ENCODE measurements at regions not wholly inside any gene's neighbourhood (a gene's known extent, or its start where the extent isn't known, plus 50 kb on each side); places are given as distances from the start of the nearest gene placed in this dataset.

GRCh38 chr6:62516291-62517141, 230.5 kb upstream of the KHDRBS2 start:
- H3K79me2 ChIP-seq (ENCODE audit: low read length) = no peaks in the 10 kb centered on the region
- H3K9me3 ChIP-seq (ENCODE audit: low read length) = no peaks in the 10 kb centered on the region
- ATAC-seq (no peak), DNase-seq (no peak)
- no peaks in the 10 kb centered on the region for H4K20me1 ChIP-seq (ENCODE audit: low read length)
- no peak overlapping the region for H3K4me3 ChIP-seq (ENCODE audit: low read length)
- H3K4me2 ChIP-seq (ENCODE audit: low read length) = no peak overlapping the region
- CTCF ChIA-PET = no interaction called here
- no peak overlapping the region for H3K9ac ChIP-seq (ENCODE audit: low read length)
- BruUV-seq (replicated peaks) = no TSS peak
- no peaks in the 10 kb centered on the region for H3K27me3 ChIP-seq (ENCODE audit: low read length)
- no peaks in the 10 kb centered on the region for H3K36me3 ChIP-seq (ENCODE audit: low read depth, low read length)
- intact Hi-C loops (cut with micrococcal nuclease) = no loop called here
- TF ChIP-seq EZH2phosphoT487 (IDR thresholded peaks at IDR 0.05; ENCODE audit: borderline replicate concordance, low read length) = no peak
- no peak for TF ChIP-seq EZH2 (IDR thresholded peaks at IDR 0.05; ENCODE audit: low read length, unreplicated experiment)
- TF ChIP-seq CTCF (conservative IDR thresholded peaks at IDR 0.05; ENCODE audit: low read depth, low read length) = no peak
- no peak overlapping the region for H3K27ac ChIP-seq (ENCODE audit: low read length)
- no peaks in the 10 kb centered on the region for H3F3A ChIP-seq (ENCODE audit: low read length, unreplicated experiment)
- POLR2A ChIA-PET (ENCODE audit: unreplicated experiment) = no interaction called here
- H3K4me1 ChIP-seq (ENCODE audit: insufficient read depth, low read length) = no peaks in the 10 kb centered on the region
- H2AFZ ChIP-seq (ENCODE audit: low read length) = no peak overlapping the region
- H3K9me2 ChIP-seq (replicated peaks; ENCODE audit: low read length) = no peaks in the 10 kb centered on the region

GRCh38 chr6:62492192-62492822, 206.3 kb upstream of the KHDRBS2 start:
- Histone ChIP-seq H2AFZ (ENCODE audit: low read length) (no peak overlapping the region), H3K9me3 (ENCODE audit: low read length) (no peaks in the 10 kb centered on the region), H3K4me3 (ENCODE audit: low read length) (no peak overlapping the region), H3K9me2 (replicated peaks; ENCODE audit: low read length) (no peaks in the 10 kb centered on the region), H3K79me2 (ENCODE audit: low read length) (no peaks in the 10 kb centered on the region), H3K4me2 (ENCODE audit: low read length) (no peak overlapping the region), H3K4me1 (ENCODE audit: insufficient read depth, low read length) (no peaks in the 10 kb centered on the region), H3K9ac (ENCODE audit: low read length) (no peak overlapping the region), H3F3A (ENCODE audit: low read length, unreplicated experiment) (no peaks in the 10 kb centered on the region), H3K27ac (ENCODE audit: low read length) (no peak overlapping the region), H3K36me3 (ENCODE audit: low read depth, low read length) (no peaks in the 10 kb centered on the region), H4K20me1 (ENCODE audit: low read length) (no peaks in the 10 kb centered on the region), H3K27me3 (ENCODE audit: low read length) (no peaks in the 10 kb centered on the region)
- ChIA-PET POLR2A (ENCODE audit: unreplicated experiment) (no interaction called here), CTCF (no interaction called here)
- no peak for ATAC-seq
- no peak for DNase-seq
- no TSS peak for BruUV-seq (replicated peaks)
- intact Hi-C loops (cut with micrococcal nuclease) = no loop called here
- TF ChIP-seq EZH2phosphoT487 (IDR thresholded peaks at IDR 0.05; ENCODE audit: borderline replicate concordance, low read length) = no peak
- TF ChIP-seq EZH2 (IDR thresholded peaks at IDR 0.05; ENCODE audit: low read length, unreplicated experiment) = no peak
- no peak for TF ChIP-seq CTCF (conservative IDR thresholded peaks at IDR 0.05; ENCODE audit: low read depth, low read length)

- DNase-seq = no peak
- BruUV-seq (replicated peaks) = no TSS peak
- POLR2A ChIA-PET (ENCODE audit: unreplicated experiment) = no interaction called here
- no peaks in the 10 kb centered on the region for H3K9me2 ChIP-seq (replicated peaks; ENCODE audit: low read length)
- TF ChIP-seq CTCF (conservative IDR thresholded peaks at IDR 0.05; ENCODE audit: low read depth, low read length) (no peak), EZH2 (IDR thresholded peaks at IDR 0.05; ENCODE audit: low read length, unreplicated experiment) (no peak), EZH2phosphoT487 (IDR thresholded peaks at IDR 0.05; ENCODE audit: borderline replicate concordance, low read length) (no peak)
- no peak overlapping the region for H3K9ac ChIP-seq (ENCODE audit: low read length)
- H3K36me3 ChIP-seq (ENCODE audit: low read depth, low read length) = no peaks in the 10 kb centered on the region
- no peak overlapping the region for H3K4me3 ChIP-seq (ENCODE audit: low read length)
- no peak overlapping the region for H2AFZ ChIP-seq (ENCODE audit: low read length)
- H3K4me1 ChIP-seq (ENCODE audit: insufficient read depth, low read length) = no peaks in the 10 kb centered on the region
- no peak for ATAC-seq
- no peaks in the 10 kb centered on the region for H3K27me3 ChIP-seq (ENCODE audit: low read length)
- intact Hi-C loops (cut with micrococcal nuclease) = no loop called here
- no peaks in the 10 kb centered on the region for H3K9me3 ChIP-seq (ENCODE audit: low read length)
- no peak overlapping the region for H3K27ac ChIP-seq (ENCODE audit: low read length)
- no peaks in the 10 kb centered on the region for H4K20me1 ChIP-seq (ENCODE audit: low read length)
- H3K4me2 ChIP-seq (ENCODE audit: low read length) = no peak overlapping the region
- CTCF ChIA-PET = no interaction called here
- no peaks in the 10 kb centered on the region for H3F3A ChIP-seq (ENCODE audit: low read length, unreplicated experiment)
- no peaks in the 10 kb centered on the region for H3K79me2 ChIP-seq (ENCODE audit: low read length)
These were observed 194.5 kb upstream of the KHDRBS2 start for GRCh38 chr6:62480544-62480943.
